SK-N-MC (cell line): ENCODE measurements at regions not wholly inside any gene's neighbourhood (a gene's known extent, or its start where the extent isn't known, plus 50 kb on each side); places are given as distances from the start of the nearest gene placed in this dataset.

ENCODE experiments used
- DNase-seq: peaks from one replicate; pipeline ENCODE4 v3.0.0-alpha.2; 2011; ENCODE audit warnings: low read depth, low spot score
- H3K27ac ChIP-seq: fragments of 200-600 bp; sonication (generic); 2 replicates; pipeline ENCODE4 v1.5.1; 2016; ENCODE audit warnings: mixed run types
- H3K36me3 ChIP-seq: fragments of 200-600 bp; sonication (generic); 2 replicates; pipeline ENCODE4 v1.6.1; 2017; ENCODE audit warnings: antibody characterized with exemption, low read length, mixed read lengths; ENCODE audit not compliant: insufficient read depth
- H3K4me3 ChIP-seq: fragments of 200-600 bp; sonication (generic); 2 replicates; pipeline ENCODE4 v1.5.1; 2016
- H3K9ac ChIP-seq: fragments of 200-600 bp; sonication (generic); 2 replicates; pipeline ENCODE4 v1.8.0; 2017; ENCODE audit warnings: mixed run types, mixed read lengths; ENCODE audit not compliant: insufficient read length
- H3K9me3 ChIP-seq: fragments of 200-600 bp; sonication (generic); 2 replicates; pipeline ENCODE4 v1.6.1; 2017; ENCODE audit warnings: low read depth, mild to moderate bottlenecking, antibody characterized with exemption, low read length, moderate library complexity, mixed read lengths
- EZH2 ChIP-seq: fragments of 200-600 bp; sonication (generic); IDR thresholded peaks from one replicate; pipeline ENCODE4 v1.6.1; 2017; ENCODE audit warnings: antibody characterized with exemption
- FOXP2 ChIP-seq: optimal IDR thresholded peaks from 2 replicates; pipeline ENCODE3; 2011; ENCODE audit warnings: mild to moderate bottlenecking, moderate library complexity; ENCODE audit not compliant: insufficient read depth; ENCODE audit errors: extremely low read length, control extremely low read depth
- POLR2AphosphoS5 ChIP-seq: IDR thresholded peaks from 2 replicates; pipeline ENCODE4 v1.6.1; 2012; ENCODE audit warnings: mild to moderate bottlenecking, low read depth, low read length, borderline replicate concordance

DNA sequence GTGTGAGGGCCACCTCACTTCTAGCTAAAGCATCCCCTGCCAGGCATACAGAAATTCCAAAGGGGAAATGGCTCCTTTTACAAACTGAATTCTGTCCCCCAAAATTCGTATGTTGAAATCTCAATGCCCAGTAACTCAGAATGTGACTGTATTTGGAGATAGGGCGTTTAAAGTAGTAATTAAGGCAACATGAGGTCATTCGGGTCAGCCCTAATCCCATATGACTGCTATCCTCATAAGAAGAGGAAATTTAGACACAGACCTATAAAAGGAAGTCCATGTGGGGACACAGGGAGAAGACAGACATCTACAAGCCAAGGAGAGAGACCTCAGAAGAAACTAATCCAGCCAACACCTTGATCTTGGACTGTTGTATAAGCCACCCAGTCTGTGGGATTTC, 119.1 kb downstream of the CHST1 start:
- no peak overlapping the region for H3K27ac ChIP-seq
- DNase-seq, result no peak
- TF ChIP-seq EZH2 (no peak), POLR2AphosphoS5 (no peak), FOXP2 (no peak)

GRCh38 chr11:45544826-45545225, 120.6 kb downstream of the CHST1 start:
- H3K4me3 ChIP-seq, result no peak overlapping the region
- no peaks in the 10 kb centered on the region for H3K9me3 ChIP-seq
- no peak for TF ChIP-seq EZH2
- no peak for TF ChIP-seq FOXP2
- TF ChIP-seq POLR2AphosphoS5, result no peak
- no peak overlapping the region for H3K9ac ChIP-seq
- DNase-seq, result no peak
- H3K36me3 ChIP-seq, result no peaks in the 10 kb centered on the region
- no peak overlapping the region for H3K27ac ChIP-seq

More for the DNA sequence above, 119.1 kb downstream of the CHST1 start:
- no peaks in the 10 kb centered on the region for H3K36me3 ChIP-seq
- no peak overlapping the region for H3K4me3 ChIP-seq
- H3K9ac ChIP-seq, result no peak overlapping the region
- no peaks in the 10 kb centered on the region for H3K9me3 ChIP-seq

- TF ChIP-seq FOXP2, result no peak
- TF ChIP-seq EZH2, result no peak
- no peak for TF ChIP-seq POLR2AphosphoS5
- no peak overlapping the region for H3K9ac ChIP-seq
- no peaks in the 10 kb centered on the region for H3K36me3 ChIP-seq
- no peak for DNase-seq
- H3K4me3 ChIP-seq, result no peak overlapping the region
- H3K27ac ChIP-seq, result no peak overlapping the region
- H3K9me3 ChIP-seq, result no peaks in the 10 kb centered on the region
These were observed 121.5 kb downstream of the CHST1 start for GRCh38 chr11:45543808-45544422.

GRCh38 chr11:45543081-45543480, 122.3 kb downstream of the CHST1 start:
- no peak for DNase-seq
- H3K27ac ChIP-seq, result no peak overlapping the region
- H3K4me3 ChIP-seq, result no peak overlapping the region
- H3K36me3 ChIP-seq, result no peaks in the 10 kb centered on the region
- no peak overlapping the region for H3K9ac ChIP-seq
- no peak for TF ChIP-seq EZH2
- no peak for TF ChIP-seq FOXP2
- no peak for TF ChIP-seq POLR2AphosphoS5
- H3K9me3 ChIP-seq, result no peaks in the 10 kb centered on the region

DNA sequence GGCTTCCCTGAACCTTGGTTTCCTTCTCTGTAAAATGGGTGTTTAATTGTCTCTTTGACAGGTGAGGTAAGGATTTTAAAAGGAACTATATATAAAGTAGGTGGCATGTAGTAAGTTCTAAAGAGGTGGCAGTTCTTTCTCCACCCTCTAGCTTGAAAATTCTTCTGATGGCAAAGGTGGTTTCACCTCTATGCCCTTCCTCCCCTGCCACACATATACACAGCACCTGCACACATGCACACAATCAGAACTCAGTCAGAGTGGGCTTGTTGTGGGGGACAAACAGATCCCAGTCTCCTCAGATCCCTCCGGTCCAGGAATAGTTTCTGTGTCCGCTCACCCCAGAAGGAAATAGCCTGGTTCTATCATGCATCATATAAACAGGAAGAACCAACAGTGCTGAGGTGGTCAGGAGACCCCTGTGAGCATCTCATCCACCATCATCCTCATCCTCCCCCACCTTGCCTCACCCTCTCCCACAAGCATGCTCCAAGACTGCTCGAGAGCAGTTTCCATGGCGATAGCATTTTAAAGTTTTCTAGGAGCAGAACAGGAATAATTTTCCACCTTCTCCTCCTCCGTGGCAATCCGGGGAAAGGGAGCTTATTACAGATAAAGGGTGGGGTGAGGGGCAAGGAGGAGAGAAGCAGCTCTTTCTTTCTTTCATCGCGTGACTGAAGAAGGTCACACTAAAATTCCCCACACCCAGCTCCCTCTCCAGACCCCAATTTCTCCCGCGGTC, 123.6 kb downstream of the CHST1 start:
- Histone ChIP-seq H3K9me3 (no peaks in the 10 kb centered on the region), H3K36me3 (no peaks in the 10 kb centered on the region), H3K9ac (no peak overlapping the region), H3K4me3 (no peak overlapping the region), H3K27ac (no peak overlapping the region)
- TF ChIP-seq EZH2 (no peak), POLR2AphosphoS5 (no peak), FOXP2 (no peak)
- DNase-seq, result no peak

GRCh38 chr11:45538939-45539338, 126.5 kb downstream of the CHST1 start:
- H3K9me3 ChIP-seq, result no peaks in the 10 kb centered on the region
- H3K36me3 ChIP-seq, result no peaks in the 10 kb centered on the region
- TF ChIP-seq FOXP2 (no peak), POLR2AphosphoS5 (no peak), EZH2 (no peak)
- DNase-seq, result no peak
- H3K27ac ChIP-seq, result no peak overlapping the region
- H3K4me3 ChIP-seq, result no peak overlapping the region
- no peak overlapping the region for H3K9ac ChIP-seq

GRCh38 chr11:45538363-45538762, 127.1 kb downstream of the CHST1 start:
- DNase-seq, result no peak
- no peak overlapping the region for H3K27ac ChIP-seq
- no peak overlapping the region for H3K4me3 ChIP-seq
- TF ChIP-seq FOXP2, result no peak
- TF ChIP-seq EZH2, result no peak
- no peak for TF ChIP-seq POLR2AphosphoS5
- H3K36me3 ChIP-seq, result no peaks in the 10 kb centered on the region
- no peaks in the 10 kb centered on the region for H3K9me3 ChIP-seq
- no peak overlapping the region for H3K9ac ChIP-seq

GRCh38 chr11:45537614-45538013, 127.8 kb downstream of the CHST1 start:
- TF ChIP-seq EZH2, result no peak
- TF ChIP-seq FOXP2, result no peak
- no peak for TF ChIP-seq POLR2AphosphoS5
- Histone ChIP-seq H3K36me3 (no peaks in the 10 kb centered on the region), H3K9me3 (no peaks in the 10 kb centered on the region), H3K4me3 (no peak overlapping the region), H3K9ac (no peak overlapping the region), H3K27ac (no peak overlapping the region)
- DNase-seq, result no peak
